Upper lobe of left lung (tissue), 4 donors: ENCODE measurements at regions not wholly inside any gene's neighbourhood (a gene's known extent, or its start where the extent isn't known, plus 50 kb on each side); places are given as distances from the start of the nearest gene placed in this dataset.

Experiments used
- CTCF ChIP-seq, 6 experiments: fragments of 450-650 bp in 4 of 6; fragments of 200-600 bp in 2 of 6; sonication (generic) in 2 of 6; IDR thresholded peaks; one replicate each; pipeline ENCODE4 v1.5.1; 2016 to 2019; ENCODE audit warnings: antibody characterized with exemption in 6 of 6
- POLR2AphosphoS5 ChIP-seq, 2 donors: sonication (generic); formaldehyde crosslinking; IDR thresholded peaks; one replicate each; pipeline ENCODE4 v1.5.1; 2017; ENCODE audit warnings: antibody characterized with exemption in 2 of 2

- TF ChIP-seq CTCF (IDR thresholded peaks at IDR 0.05) (no peak), POLR2AphosphoS5 (IDR thresholded peaks at IDR 0.05) (no peak)
Measured at GRCh38 chr7:22628112-22628511, 98.9 kb upstream of the IL6 start.
